ENCODE measurements at regions not wholly inside any gene's neighbourhood (a gene's known extent, or its start where the extent isn't known, plus 50 kb on each side); places are given as distances from the start of the nearest gene placed in this dataset.

- no peak for TF ChIP-seq CTCF (conservative IDR thresholded peaks at IDR 0.05; ENCODE audit: low read depth in 2 of 2)
- no peak for TF ChIP-seq ZNF114 (CRISPR knock-in tag; IDR thresholded peaks at IDR 0.05)
- TF ChIP-seq POLR2AphosphoS5 (IDR thresholded peaks at IDR 0.05; ENCODE audit: low read depth) = no peak
- TF ChIP-seq, protein P1, sequence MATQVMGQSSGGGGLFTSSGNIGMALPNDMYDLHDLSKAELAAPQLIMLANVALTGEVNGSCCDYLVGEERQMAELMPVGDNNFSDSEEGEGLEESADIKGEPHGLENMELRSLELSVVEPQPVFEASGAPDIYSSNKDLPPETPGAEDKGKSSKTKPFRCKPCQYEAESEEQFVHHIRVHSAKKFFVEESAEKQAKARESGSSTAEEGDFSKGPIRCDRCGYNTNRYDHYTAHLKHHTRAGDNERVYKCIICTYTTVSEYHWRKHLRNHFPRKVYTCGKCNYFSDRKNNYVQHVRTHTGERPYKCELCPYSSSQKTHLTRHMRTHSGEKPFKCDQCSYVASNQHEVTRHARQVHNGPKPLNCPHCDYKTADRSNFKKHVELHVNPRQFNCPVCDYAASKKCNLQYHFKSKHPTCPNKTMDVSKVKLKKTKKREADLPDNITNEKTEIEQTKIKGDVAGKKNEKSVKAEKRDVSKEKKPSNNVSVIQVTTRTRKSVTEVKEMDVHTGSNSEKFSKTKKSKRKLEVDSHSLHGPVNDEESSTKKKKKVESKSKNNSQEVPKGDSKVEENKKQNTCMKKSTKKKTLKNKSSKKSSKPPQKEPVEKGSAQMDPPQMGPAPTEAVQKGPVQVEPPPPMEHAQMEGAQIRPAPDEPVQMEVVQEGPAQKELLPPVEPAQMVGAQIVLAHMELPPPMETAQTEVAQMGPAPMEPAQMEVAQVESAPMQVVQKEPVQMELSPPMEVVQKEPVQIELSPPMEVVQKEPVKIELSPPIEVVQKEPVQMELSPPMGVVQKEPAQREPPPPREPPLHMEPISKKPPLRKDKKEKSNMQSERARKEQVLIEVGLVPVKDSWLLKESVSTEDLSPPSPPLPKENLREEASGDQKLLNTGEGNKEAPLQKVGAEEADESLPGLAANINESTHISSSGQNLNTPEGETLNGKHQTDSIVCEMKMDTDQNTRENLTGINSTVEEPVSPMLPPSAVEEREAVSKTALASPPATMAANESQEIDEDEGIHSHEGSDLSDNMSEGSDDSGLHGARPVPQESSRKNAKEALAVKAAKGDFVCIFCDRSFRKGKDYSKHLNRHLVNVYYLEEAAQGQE (IDR thresholded peaks at IDR 0.05; ENCODE audit: unreplicated experiment) = no peak
- TF ChIP-seq CREB1 (CRISPR knock-in tag; IDR thresholded peaks at IDR 0.05; ENCODE audit: low read depth) = no peak
- no peak for TF ChIP-seq EZH2 (IDR thresholded peaks at IDR 0.05; ENCODE audit: low read depth, unreplicated experiment)
- no peak for TF ChIP-seq JUNB (IDR thresholded peaks at IDR 0.05; ENCODE audit: unreplicated experiment)
- TF ChIP-seq, protein P2, sequence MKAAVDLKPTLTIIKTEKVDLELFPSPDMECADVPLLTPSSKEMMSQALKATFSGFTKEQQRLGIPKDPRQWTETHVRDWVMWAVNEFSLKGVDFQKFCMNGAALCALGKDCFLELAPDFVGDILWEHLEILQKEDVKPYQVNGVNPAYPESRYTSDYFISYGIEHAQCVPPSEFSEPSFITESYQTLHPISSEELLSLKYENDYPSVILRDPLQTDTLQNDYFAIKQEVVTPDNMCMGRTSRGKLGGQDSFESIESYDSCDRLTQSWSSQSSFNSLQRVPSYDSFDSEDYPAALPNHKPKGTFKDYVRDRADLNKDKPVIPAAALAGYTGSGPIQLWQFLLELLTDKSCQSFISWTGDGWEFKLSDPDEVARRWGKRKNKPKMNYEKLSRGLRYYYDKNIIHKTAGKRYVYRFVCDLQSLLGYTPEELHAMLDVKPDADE (IDR thresholded peaks at IDR 0.05) = no peak
- TF ChIP-seq STAT1 (IDR thresholded peaks at IDR 0.05; ENCODE audit: unreplicated experiment) = no peak
- no peak for TF ChIP-seq EZH2phosphoT487 (IDR thresholded peaks at IDR 0.05; ENCODE audit: unreplicated experiment)
These were observed 602.2 kb upstream of the ADAMTS5 start for GRCh38 chr21:27569091-27569490.

All from GM23338 (cell line).